IPS-15b (cell line): ENCODE measurements at regions not wholly inside any gene's neighbourhood (a gene's known extent, or its start where the extent isn't known, plus 50 kb on each side); places are given as distances from the start of the nearest gene placed in this dataset.

Experiments
- H3K27me3 ChIP-seq: one replicate; pipeline ENCODE4 v1.6.1; 2013; ENCODE audit warnings: low read length; ENCODE audit not compliant: control insufficient read depth, insufficient read depth
- H3K36me3 ChIP-seq: one replicate; pipeline ENCODE4 v1.6.1; 2013; ENCODE audit warnings: low read length; ENCODE audit not compliant: control insufficient read depth, insufficient read depth
- H3K4me1 ChIP-seq: one replicate; pipeline ENCODE4 v1.6.1; 2013; ENCODE audit warnings: mild to moderate bottlenecking, low read length; ENCODE audit not compliant: control insufficient read depth, insufficient read depth
- H3K4me3 ChIP-seq: one replicate; pipeline ENCODE4 v1.5.1; 2013; ENCODE audit warnings: low read depth, low read length
- H3K9ac ChIP-seq: one replicate; pipeline ENCODE4 v1.6.1; 2013; ENCODE audit warnings: low read depth, mild to moderate bottlenecking, low read length
- H3K9me3 ChIP-seq: one replicate; pipeline ENCODE4 v1.6.1; 2013; ENCODE audit warnings: mild to moderate bottlenecking, low read length; ENCODE audit not compliant: control insufficient read depth, insufficient read depth

DNA sequence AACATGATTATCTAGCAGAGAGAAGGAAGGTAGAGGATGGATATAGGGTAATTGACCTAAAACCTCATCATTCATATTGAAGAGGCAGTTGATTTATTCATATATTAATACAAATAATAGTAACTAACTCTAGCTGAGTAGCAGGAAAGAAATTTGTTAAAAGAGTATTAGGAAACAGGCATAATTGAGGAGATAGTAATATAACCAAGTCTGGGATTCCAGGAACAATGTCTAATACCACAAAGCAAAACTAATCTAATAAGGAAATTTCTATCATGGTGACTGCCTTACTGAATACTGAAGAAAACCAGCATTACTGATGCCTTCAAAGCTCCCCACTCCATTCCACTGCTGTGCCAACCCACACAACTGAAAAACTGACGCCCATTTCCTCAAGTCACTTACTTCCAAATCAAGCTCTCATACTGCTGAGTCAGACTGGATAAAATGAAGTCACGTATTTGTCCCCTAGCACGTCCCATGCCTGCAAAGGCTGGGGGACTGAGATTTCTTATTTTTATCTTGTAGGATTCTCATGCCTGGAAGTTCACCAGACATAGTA is 153.9 kb downstream of the SMC2 start:
- Histone ChIP-seq H3K36me3 (no peaks in the 10 kb centered on the region), H3K9me3 (no peaks in the 10 kb centered on the region), H3K4me1 (no peaks in the 10 kb centered on the region), H3K27me3 (no peaks in the 10 kb centered on the region), H3K9ac (no peak overlapping the region), H3K4me3 (no peak overlapping the region)

DNA sequence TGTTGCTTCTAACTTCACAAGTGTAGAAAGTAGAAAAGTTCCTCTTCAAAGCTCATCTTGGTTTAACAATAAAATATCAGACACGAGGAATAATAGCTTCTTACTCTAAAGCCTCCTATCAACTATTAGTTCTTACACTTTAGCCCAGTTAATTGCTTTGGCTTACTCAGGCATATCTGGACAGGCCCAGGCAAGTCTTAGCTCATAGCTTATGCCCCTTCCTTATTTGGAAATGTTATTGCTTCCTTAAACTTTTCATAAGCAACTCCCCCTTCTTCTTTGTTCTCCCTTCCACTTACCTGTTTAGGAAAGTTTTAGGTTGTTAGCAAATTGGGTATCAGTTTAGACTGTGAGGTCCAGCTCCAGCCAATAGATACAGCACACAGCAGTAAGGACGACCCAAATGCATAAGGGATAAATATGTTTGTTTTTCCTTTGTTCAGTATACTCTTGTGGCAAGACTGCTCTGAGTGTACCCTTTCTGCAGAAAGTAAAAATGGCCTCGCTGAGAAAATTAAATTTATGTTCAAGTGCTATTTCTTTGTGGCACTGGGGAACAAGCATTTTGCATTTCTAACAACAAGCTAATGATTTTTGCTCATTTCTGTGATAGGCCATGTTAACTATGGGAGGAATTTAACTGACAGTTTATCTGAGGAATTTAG is 162.1 kb downstream of the SMC2 start:
- Histone ChIP-seq H3K4me3 (no peak overlapping the region), H3K9me3 (peaks cover 7% of the 10 kb centered on the region), H3K36me3 (no peaks in the 10 kb centered on the region), H3K9ac (no peak overlapping the region), H3K4me1 (peaks cover 39% of the 10 kb centered on the region), H3K27me3 (no peaks in the 10 kb centered on the region)

DNA sequence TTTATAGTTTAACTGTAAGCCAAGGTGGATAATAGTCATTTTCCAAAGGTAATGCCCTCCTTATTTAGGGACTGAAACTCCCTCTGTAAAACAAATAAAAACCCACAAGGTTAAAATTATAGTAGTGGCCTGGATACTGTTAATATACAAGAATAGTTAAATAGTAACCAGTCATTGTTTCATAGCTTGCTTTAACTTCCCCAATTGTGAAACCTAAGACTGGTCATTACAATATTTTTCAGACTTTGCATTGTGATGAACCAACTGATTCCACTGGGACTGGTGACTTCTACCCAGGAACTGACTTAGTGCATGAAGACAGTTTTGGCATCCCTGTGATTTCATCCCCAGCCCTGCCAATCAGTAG is 162.6 kb downstream of the SMC2 start:
- Histone ChIP-seq H3K9ac (no peak overlapping the region), H3K9me3 (peaks cover 7% of the 10 kb centered on the region), H3K27me3 (no peaks in the 10 kb centered on the region), H3K4me1 (peaks cover 39% of the 10 kb centered on the region), H3K36me3 (no peaks in the 10 kb centered on the region), H3K4me3 (no peak overlapping the region)

DNA sequence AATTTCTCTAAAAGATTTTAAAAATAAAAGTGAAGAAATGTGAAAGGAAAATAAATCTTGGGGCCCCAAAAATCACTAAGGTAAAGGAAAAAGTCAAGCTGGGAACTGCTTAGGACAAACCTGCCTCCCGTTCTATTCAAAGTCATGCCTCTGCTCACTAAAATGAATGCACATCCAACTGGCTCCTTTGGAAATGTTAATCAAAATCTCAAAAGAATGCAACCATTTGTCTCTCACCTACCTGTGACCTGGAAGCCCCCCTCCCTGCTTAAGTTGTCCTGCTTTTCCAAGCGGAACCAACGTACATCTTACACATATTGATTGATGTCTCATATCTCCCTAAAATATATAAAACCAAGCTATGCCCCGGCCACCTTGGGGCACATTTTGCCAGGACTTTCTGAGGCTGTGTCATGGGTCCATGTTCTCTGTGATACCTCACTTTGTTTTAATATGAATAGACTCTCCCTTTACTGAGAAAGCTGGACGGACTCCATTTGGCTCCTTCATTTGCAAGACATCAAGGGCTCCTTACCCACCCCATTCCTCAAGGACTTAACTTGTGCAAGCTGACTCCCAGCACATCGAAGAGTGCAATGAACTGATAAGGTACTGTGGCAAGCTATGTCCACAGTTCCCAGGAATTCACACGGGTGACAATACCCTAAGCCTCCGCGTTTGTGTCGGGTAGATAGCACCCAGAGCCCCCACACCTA is 164.3 kb downstream of the SMC2 start:
- H3K9ac ChIP-seq: no peak overlapping the region
- peak overlapping the region; percentile 35 for H3K4me3 ChIP-seq
- peaks cover 7% of the 10 kb centered on the region for H3K9me3 ChIP-seq
- H3K36me3 ChIP-seq: no peaks in the 10 kb centered on the region
- no peaks in the 10 kb centered on the region for H3K27me3 ChIP-seq
- H3K4me1 ChIP-seq: peaks cover 39% of the 10 kb centered on the region

DNA sequence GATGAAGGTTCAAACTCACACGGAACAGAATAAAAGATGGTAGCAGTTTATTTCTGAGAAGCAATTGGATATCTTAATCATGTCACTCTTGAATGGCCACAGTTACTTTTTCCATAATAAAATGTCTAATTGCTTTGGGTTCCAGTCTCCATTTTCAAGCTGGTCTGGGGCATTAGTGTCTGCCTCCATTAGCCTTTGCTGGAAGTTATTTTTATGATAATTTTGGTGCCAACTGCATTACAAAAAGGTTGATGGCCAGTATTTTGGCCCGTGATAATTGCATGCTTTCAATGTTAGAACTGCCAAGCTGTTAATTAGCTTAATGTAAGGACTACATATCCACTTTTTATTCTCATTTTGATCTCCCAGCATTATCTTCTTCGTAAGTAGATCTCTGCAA is 165.9 kb downstream of the SMC2 start:
- Histone ChIP-seq H3K36me3 (no peaks in the 10 kb centered on the region), H3K4me3 (no peak overlapping the region), H3K4me1 (peaks cover 30% of the 10 kb centered on the region), H3K27me3 (no peaks in the 10 kb centered on the region), H3K9me3 (peaks cover 7% of the 10 kb centered on the region), H3K9ac (no peak overlapping the region)

DNA sequence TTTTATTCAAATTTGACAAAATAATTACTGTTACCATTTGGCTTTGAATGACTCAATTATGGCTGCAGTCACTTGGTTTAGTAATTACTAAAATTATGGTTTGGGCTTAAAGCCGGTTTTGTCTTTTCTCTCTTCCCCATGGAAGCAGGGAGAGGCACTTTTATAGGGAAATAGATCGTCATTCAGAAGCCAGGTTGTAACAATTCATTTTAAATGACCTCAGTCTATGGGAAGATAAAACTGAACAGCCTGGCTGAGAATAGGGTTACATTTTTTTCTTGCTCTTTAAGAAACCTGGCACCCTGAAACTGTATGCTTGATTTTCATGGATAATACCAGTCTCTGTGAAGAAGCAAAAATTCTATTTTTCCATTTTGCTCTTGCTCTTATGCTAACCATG is 169.8 kb downstream of the SMC2 start:
- H3K9ac ChIP-seq: no peak overlapping the region
- H3K4me3 ChIP-seq: no peak overlapping the region
- H3K27me3 ChIP-seq: no peaks in the 10 kb centered on the region
- no peaks in the 10 kb centered on the region for H3K36me3 ChIP-seq
- peaks cover 16% of the 10 kb centered on the region for H3K4me1 ChIP-seq
- no peaks in the 10 kb centered on the region for H3K9me3 ChIP-seq

DNA sequence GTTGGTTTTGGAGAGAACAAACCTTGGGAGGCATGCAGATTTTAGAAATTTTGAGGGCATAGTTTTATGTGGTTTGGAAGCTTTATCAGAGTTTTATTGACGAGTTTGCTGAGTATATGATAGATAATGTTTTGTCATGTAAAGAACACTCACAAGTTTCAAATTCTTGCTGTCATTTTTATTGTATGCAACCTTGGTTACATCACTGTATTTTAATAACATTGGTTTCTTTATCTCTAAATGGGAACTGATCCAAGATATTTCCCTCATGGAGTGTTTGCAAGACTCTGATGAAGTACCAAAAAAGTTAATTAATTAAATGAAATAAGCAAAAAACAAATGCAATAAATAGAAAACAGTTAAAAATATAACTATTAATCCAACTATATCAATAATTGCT is 170.3 kb downstream of the SMC2 start:
- H3K9ac ChIP-seq: no peak overlapping the region
- H3K9me3 ChIP-seq: no peaks in the 10 kb centered on the region
- no peak overlapping the region for H3K4me3 ChIP-seq
- peaks cover 13% of the 10 kb centered on the region for H3K4me1 ChIP-seq
- H3K27me3 ChIP-seq: no peaks in the 10 kb centered on the region
- no peaks in the 10 kb centered on the region for H3K36me3 ChIP-seq

DNA sequence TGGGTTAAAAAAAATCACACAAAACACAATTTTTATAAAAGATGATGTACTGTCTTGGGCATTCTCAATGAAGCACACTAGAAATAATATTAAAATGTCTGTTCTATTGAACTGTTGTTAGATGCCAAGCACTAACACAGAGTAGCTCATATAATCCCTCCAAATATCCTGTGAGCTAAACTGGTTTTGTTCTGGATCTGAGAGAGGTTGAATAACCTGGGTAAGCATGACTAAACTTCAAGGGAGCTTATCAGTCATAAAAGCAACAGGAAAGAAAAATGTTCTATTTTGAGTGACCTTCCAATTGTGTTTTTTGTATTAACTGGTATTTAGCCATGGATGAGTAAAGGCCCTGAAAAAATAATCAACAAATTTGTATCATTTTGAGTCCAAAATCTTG is 175.3 kb downstream of the SMC2 start:
- H3K36me3 ChIP-seq: no peaks in the 10 kb centered on the region
- H3K27me3 ChIP-seq: no peaks in the 10 kb centered on the region
- H3K9me3 ChIP-seq: no peaks in the 10 kb centered on the region
- no peak overlapping the region for H3K9ac ChIP-seq
- no peak overlapping the region for H3K4me3 ChIP-seq
- H3K4me1 ChIP-seq: no peaks in the 10 kb centered on the region

DNA sequence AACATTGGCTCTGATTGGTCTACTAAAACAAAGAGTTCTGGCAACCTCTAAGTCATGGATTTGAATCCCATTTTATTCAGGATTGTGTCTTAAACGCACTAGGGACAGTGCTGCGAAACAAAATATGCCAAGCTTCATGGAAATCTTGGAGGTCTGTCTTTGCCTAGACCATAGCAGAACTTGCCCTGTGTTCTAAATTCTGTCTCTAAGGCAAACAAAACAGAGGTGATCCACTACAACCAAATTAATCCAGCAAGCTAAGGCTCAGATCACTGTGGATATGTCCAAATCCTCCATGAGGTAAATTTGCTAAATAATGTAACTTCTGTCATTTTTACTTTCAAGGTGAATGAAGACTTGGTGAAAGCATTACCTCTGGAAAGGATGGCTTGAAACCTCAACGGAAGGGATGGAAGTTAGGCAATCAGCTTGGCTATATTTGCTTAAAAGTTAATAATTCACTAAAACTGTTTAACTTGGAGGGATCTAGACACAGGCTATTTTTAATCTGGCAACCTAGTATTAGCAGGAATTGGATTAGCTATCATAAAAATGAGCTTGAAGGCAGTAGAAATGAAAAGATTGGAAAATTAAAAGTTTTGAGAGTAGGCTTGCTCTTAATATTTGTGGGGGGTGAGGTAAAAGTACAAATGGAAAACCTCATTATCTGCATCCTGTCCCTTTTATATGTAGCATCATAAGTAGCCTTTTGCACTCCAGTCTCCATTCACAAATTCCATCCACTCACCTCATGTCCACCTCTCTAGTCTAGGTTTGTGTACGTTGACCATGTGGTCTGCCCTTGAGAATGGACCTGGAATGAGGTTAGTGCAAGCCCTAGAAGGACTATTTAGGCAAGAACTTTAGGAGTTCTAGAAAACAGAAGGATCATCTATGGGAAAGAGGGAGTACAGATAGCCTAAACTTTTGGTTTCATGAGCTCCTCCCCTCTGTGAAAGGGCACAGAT is 176.2 kb downstream of the SMC2 start:
- Histone ChIP-seq H3K4me3 (no peak overlapping the region), H3K9me3 (no peaks in the 10 kb centered on the region), H3K36me3 (no peaks in the 10 kb centered on the region), H3K9ac (no peak overlapping the region), H3K4me1 (no peaks in the 10 kb centered on the region), H3K27me3 (no peaks in the 10 kb centered on the region)

DNA sequence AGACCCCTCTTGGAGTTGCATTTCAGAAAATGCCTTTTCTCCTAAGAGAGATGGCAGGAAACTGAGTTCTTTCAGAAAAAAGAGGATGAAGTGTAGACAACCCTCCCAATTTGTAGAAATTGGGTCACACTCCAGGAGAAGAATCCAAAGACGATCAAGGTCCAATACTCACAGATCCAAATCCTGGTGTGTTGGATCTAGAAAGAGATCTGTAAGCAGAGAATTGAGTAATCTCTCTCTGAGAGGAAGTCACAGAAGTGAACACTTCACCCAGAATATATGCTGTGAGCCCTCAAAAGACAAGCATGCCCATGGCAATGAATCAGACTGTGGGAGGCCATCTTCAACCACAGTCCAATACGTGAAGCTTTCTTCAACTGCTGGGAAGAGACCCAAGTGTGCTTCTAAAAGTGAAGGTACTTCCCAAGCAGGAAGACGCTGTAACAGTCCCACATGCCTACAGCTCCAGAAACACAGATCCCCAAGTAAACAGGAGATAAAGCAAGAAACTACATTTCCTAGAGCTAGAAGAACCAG is 182.7 kb downstream of the SMC2 start:
- H3K9ac ChIP-seq: no peak overlapping the region

DNA sequence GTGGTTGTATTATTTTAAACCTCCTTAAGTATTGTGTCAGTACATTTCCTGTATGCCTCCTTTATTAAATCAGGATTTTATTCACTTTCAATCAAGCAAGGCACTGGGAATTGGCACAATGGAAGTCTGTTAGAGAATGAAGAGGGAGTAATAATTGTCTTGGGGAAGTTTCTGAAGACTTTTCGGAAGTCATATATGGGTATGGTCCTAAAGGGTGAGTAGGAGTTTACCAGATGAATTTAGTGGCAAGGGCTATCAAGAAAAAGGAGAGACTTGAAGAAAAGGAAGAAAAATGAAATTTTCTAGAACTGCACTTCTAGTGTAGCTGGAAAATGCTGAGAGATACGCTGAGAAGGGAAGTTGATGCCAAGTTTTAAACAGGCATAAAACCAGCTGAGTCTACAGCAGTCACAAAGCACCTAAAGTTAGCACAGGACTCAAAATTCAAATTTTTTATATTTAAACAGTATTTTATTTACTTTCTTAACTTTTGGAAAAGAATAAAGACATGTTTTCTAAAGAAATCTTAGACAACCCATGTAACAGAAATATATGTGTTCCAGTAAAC is 184.9 kb downstream of the SMC2 start:
- H3K9me3 ChIP-seq: no peaks in the 10 kb centered on the region
- no peak overlapping the region for H3K9ac ChIP-seq
- no peaks in the 10 kb centered on the region for H3K36me3 ChIP-seq
- no peaks in the 10 kb centered on the region for H3K27me3 ChIP-seq
- no peaks in the 10 kb centered on the region for H3K4me1 ChIP-seq
- H3K4me3 ChIP-seq: no peak overlapping the region

More for the DNA sequence above, 182.7 kb downstream of the SMC2 start:
- H3K4me3 ChIP-seq: no peak overlapping the region
- no peaks in the 10 kb centered on the region for H3K36me3 ChIP-seq
- H3K9me3 ChIP-seq: no peaks in the 10 kb centered on the region
- no peaks in the 10 kb centered on the region for H3K27me3 ChIP-seq
- no peaks in the 10 kb centered on the region for H3K4me1 ChIP-seq
